ENCODE measurements at regions not wholly inside any gene's neighbourhood (a gene's known extent, or its start where the extent isn't known, plus 50 kb on each side); places are given as distances from the start of the nearest gene placed in this dataset.

GRCh38 chr7:25832456-25832855 is 319.5 kb upstream of the NFE2L3 start:
- H3K79me2 ChIP-seq (ENCODE audit: insufficient read depth, low read length): no peaks in the 10 kb centered on the region
- no peaks in the 10 kb centered on the region for H3K9me3 ChIP-seq (ENCODE audit: control insufficient read depth in 1 of 2, insufficient read depth in 1 of 2, low read depth in 1 of 2, low read length in 2 of 2)
- no TSS peak for BruUV-seq (replicated peaks)
- no peaks in the 10 kb centered on the region for H3K4me1 ChIP-seq (ENCODE audit: control insufficient read depth in 1 of 2, insufficient read depth in 2 of 2, low read length in 2 of 2)
- no peak overlapping the region for H3K4me2 ChIP-seq (ENCODE audit: low read length)
- no peak overlapping the region for H3K9ac ChIP-seq (ENCODE audit: low read length)
- intact Hi-C loops (cut with micrococcal nuclease): no loop called here
- no peak for DNase-seq (ENCODE audit: low read depth, low spot score)
- ChIA-PET RAD21 (ENCODE audit: low non-redundant PET in 1 of 2, low total read pairs in 2 of 2, uncharacterized antibody in 2 of 2, unreplicated experiment in 2 of 2) (no interaction called here), POLR2A (no interaction called here), CTCF (no interaction called here)
- no peak overlapping the region for H3K4me3 ChIP-seq (replicated peaks in 1 of 2; ENCODE audit: low read depth in 1 of 2, low read length in 2 of 2)
- no peak overlapping the region for H2AFZ ChIP-seq (ENCODE audit: low read depth, low read length, poor library complexity, severe bottlenecking)
- H3K9me2 ChIP-seq (ENCODE audit: insufficient read depth): no peaks in the 10 kb centered on the region
- H4K20me1 ChIP-seq (ENCODE audit: insufficient read depth): no peaks in the 10 kb centered on the region
- H3K27me3 ChIP-seq (ENCODE audit: insufficient read depth, low read length): peaks cover 35% of the 10 kb centered on the region
- TF ChIP-seq, protein P1, sequence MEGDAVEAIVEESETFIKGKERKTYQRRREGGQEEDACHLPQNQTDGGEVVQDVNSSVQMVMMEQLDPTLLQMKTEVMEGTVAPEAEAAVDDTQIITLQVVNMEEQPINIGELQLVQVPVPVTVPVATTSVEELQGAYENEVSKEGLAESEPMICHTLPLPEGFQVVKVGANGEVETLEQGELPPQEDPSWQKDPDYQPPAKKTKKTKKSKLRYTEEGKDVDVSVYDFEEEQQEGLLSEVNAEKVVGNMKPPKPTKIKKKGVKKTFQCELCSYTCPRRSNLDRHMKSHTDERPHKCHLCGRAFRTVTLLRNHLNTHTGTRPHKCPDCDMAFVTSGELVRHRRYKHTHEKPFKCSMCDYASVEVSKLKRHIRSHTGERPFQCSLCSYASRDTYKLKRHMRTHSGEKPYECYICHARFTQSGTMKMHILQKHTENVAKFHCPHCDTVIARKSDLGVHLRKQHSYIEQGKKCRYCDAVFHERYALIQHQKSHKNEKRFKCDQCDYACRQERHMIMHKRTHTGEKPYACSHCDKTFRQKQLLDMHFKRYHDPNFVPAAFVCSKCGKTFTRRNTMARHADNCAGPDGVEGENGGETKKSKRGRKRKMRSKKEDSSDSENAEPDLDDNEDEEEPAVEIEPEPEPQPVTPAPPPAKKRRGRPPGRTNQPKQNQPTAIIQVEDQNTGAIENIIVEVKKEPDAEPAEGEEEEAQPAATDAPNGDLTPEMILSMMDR (IDR thresholded peaks at IDR 0.05 in 2 of 3, conservative IDR thresholded peaks at IDR 0.05 in 1 of 3; ENCODE audit: borderline replicate concordance in 1 of 3, insufficient read depth in 1 of 3, low read depth in 2 of 3, low read length in 2 of 3): no peak
- TF ChIP-seq EGR1 (IDR thresholded peaks at IDR 0.05; ENCODE audit: low read depth) (no peak), TCF7L2 (IDR thresholded peaks at IDR 0.05; ENCODE audit: borderline replicate concordance, extremely low read depth, insufficient read depth, insufficient read length) (no peak), ZFX (IDR thresholded peaks at IDR 0.05) (no peak), ZBTB33 (IDR thresholded peaks at IDR 0.05; ENCODE audit: extremely low read depth, insufficient replicate concordance, low read length) (no peak), CEBPB (IDR thresholded peaks at IDR 0.05; ENCODE audit: low read depth) (no peak), POLR2AphosphoS5 (IDR thresholded peaks at IDR 0.05; ENCODE audit: low read depth, low read length) (no peak), RAD21 (IDR thresholded peaks at IDR 0.05; ENCODE audit: low read depth) (no peak), SP1 (IDR thresholded peaks at IDR 0.05; ENCODE audit: low read depth) (no peak), JUND (IDR thresholded peaks at IDR 0.05) (no peak), FOSL1 (IDR thresholded peaks at IDR 0.05; ENCODE audit: low read depth) (no peak), YY1 (IDR thresholded peaks at IDR 0.05; ENCODE audit: extremely low read depth, insufficient replicate concordance, low read depth, low read length) (no peak)
- TF ChIP-seq, protein P2, sequence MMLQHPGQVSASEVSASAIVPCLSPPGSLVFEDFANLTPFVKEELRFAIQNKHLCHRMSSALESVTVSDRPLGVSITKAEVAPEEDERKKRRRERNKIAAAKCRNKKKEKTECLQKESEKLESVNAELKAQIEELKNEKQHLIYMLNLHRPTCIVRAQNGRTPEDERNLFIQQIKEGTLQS (IDR thresholded peaks at IDR 0.05): no peak
- no peaks in the 10 kb centered on the region for H3K36me3 ChIP-seq (ENCODE audit: control insufficient read depth in 1 of 2, insufficient read depth in 2 of 2, low read length in 2 of 2)
- ATAC-seq: no peak
- H3K27ac ChIP-seq (ENCODE audit: low read depth, low read length): no peak overlapping the region

Measured in HCT116 (cell line).